ENCODE measurements at regions not wholly inside any gene's neighbourhood (a gene's known extent, or its start where the extent isn't known, plus 50 kb on each side); places are given as distances from the start of the nearest gene placed in this dataset.

DNA sequence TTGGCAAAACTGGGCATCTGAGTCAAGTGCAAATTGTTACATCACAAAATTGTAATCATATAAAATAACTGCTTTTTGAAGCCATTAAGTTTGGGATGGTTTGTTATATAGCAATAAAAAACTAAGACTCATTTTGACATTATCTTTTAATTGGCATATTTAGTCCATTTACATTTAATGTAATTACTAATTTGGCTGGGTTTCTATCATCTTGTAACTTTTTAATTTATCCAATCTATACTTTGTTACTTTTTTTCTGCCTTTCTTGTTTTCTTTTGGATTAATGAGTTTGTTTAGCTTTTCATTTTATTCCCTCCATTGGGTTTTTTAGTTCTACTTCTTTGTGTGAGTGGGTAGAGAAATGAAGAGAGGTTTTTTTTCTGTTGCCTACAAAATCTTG is 76.3 kb downstream of the DRAM2 start:
- ChIA-PET POLR2A (no interaction called here), CTCF (interaction anchor here (1.6 kb wide), 1 partner anchor 33 kb away, joined by 5 read pairs; no protein-coding TSS in a partner anchor)
- TF ChIP-seq EZH2 (IDR thresholded peaks at IDR 0.05; ENCODE audit: borderline replicate concordance, low read depth, low read length, severe bottlenecking) (no peak), POLR2A (IDR thresholded peaks at IDR 0.05; ENCODE audit: low read depth, low read length) (no peak), POLR2AphosphoS5 (IDR thresholded peaks at IDR 0.05; ENCODE audit: insufficient read depth, low read depth, low read length) (no peak), MAX (IDR thresholded peaks at IDR 0.05; ENCODE audit: insufficient read depth, insufficient read length) (no peak)
- TF ChIP-seq, protein P1, sequence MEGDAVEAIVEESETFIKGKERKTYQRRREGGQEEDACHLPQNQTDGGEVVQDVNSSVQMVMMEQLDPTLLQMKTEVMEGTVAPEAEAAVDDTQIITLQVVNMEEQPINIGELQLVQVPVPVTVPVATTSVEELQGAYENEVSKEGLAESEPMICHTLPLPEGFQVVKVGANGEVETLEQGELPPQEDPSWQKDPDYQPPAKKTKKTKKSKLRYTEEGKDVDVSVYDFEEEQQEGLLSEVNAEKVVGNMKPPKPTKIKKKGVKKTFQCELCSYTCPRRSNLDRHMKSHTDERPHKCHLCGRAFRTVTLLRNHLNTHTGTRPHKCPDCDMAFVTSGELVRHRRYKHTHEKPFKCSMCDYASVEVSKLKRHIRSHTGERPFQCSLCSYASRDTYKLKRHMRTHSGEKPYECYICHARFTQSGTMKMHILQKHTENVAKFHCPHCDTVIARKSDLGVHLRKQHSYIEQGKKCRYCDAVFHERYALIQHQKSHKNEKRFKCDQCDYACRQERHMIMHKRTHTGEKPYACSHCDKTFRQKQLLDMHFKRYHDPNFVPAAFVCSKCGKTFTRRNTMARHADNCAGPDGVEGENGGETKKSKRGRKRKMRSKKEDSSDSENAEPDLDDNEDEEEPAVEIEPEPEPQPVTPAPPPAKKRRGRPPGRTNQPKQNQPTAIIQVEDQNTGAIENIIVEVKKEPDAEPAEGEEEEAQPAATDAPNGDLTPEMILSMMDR (IDR thresholded peaks at IDR 0.05; ENCODE audit: extremely low read depth in 1 of 2, insufficient read depth in 1 of 2, low read depth in 1 of 2, low read length in 2 of 2): no peak
- Histone ChIP-seq H3K36me3 (ENCODE audit: control insufficient read depth in 2 of 2, extremely low read depth in 1 of 2, insufficient read depth in 2 of 2, low read length in 2 of 2) (no peaks in the 10 kb centered on the region), H3K4me2 (ENCODE audit: insufficient read depth, low read length) (no peak overlapping the region), H4K20me1 (replicated peaks; ENCODE audit: control insufficient read depth, extremely low read depth, insufficient read depth, low read length) (no peaks in the 10 kb centered on the region), H3K27me3 (ENCODE audit: control insufficient read depth in 2 of 2, insufficient read depth in 2 of 2, low read length in 2 of 2) (no peaks in the 10 kb centered on the region), H3K9ac (replicated peaks; ENCODE audit: extremely low read depth, insufficient read depth, low read length) (no peak overlapping the region), H3K27ac (ENCODE audit: insufficient read depth, low read depth, low read length) (no peak overlapping the region), H3K4me1 (ENCODE audit: control insufficient read depth, extremely low read depth, insufficient read depth, low read length) (no peaks in the 10 kb centered on the region), H3K4me3 (replicated peaks in 1 of 3; ENCODE audit: insufficient read depth in 1 of 3, low read depth in 1 of 3, low read length in 3 of 3) (no peak overlapping the region), H3K9me1 (replicated peaks; ENCODE audit: control insufficient read depth, extremely low read depth, insufficient read depth, low read length) (no peaks in the 10 kb centered on the region), H3K9me3 (replicated peaks; ENCODE audit: control insufficient read depth, insufficient read depth, low read length) (no peaks in the 10 kb centered on the region), H2AFZ (ENCODE audit: low read depth, low read length) (no peak overlapping the region), H3K79me2 (ENCODE audit: control insufficient read depth, insufficient read depth, low read length) (no peaks in the 10 kb centered on the region)
- intact Hi-C loops (cut with micrococcal nuclease) (no loop called here), dilution Hi-C loops (cut with MboI; ENCODE audit: extremely low pct_ligation_motif_present, low sequenced_read_pairs) (no loop called here)
- DNase-seq (ENCODE audit: low read depth, low spot score): no peak
- no TSS peak for BruUV-seq (replicated peaks)
- no peak for FAIRE-seq

- no peak for FAIRE-seq
- Histone ChIP-seq H3K79me2 (ENCODE audit: control insufficient read depth, insufficient read depth, low read length) (no peaks in the 10 kb centered on the region), H4K20me1 (replicated peaks; ENCODE audit: control insufficient read depth, extremely low read depth, insufficient read depth, low read length) (no peaks in the 10 kb centered on the region), H3K9ac (replicated peaks; ENCODE audit: extremely low read depth, insufficient read depth, low read length) (no peak overlapping the region), H3K27me3 (ENCODE audit: control insufficient read depth in 2 of 2, insufficient read depth in 2 of 2, low read length in 2 of 2) (no peaks in the 10 kb centered on the region), H3K36me3 (ENCODE audit: control insufficient read depth in 2 of 2, extremely low read depth in 1 of 2, insufficient read depth in 2 of 2, low read length in 2 of 2) (no peaks in the 10 kb centered on the region), H3K27ac (ENCODE audit: insufficient read depth, low read depth, low read length) (no peak overlapping the region), H3K9me3 (replicated peaks; ENCODE audit: control insufficient read depth, insufficient read depth, low read length) (no peaks in the 10 kb centered on the region), H3K4me1 (ENCODE audit: control insufficient read depth, extremely low read depth, insufficient read depth, low read length) (no peaks in the 10 kb centered on the region), H3K4me2 (ENCODE audit: insufficient read depth, low read length) (no peak overlapping the region), H3K9me1 (replicated peaks; ENCODE audit: control insufficient read depth, extremely low read depth, insufficient read depth, low read length) (no peaks in the 10 kb centered on the region), H2AFZ (ENCODE audit: low read depth, low read length) (no peak overlapping the region), H3K4me3 (replicated peaks in 1 of 3; ENCODE audit: insufficient read depth in 1 of 3, low read depth in 1 of 3, low read length in 3 of 3) (no peak overlapping the region)
- CTCF ChIA-PET: interaction anchor here (1.1 to 1.6 kb wide), 2 partner anchors 9 to 32 kb away, joined by 3 to 5 read pairs; no protein-coding TSS in a partner anchor
- POLR2A ChIA-PET: no interaction called here
- BruUV-seq (replicated peaks): no TSS peak
- intact Hi-C loops (cut with micrococcal nuclease) (no loop called here), dilution Hi-C loops (cut with MboI; ENCODE audit: extremely low pct_ligation_motif_present, low sequenced_read_pairs) (no loop called here)
- TF ChIP-seq MAX (IDR thresholded peaks at IDR 0.05; ENCODE audit: insufficient read depth, insufficient read length) (no peak), EZH2 (IDR thresholded peaks at IDR 0.05; ENCODE audit: borderline replicate concordance, low read depth, low read length, severe bottlenecking) (no peak), POLR2A (IDR thresholded peaks at IDR 0.05; ENCODE audit: low read depth, low read length) (no peak), MYC (IDR thresholded peaks at IDR 0.05; ENCODE audit: low read depth, low read length) (no peak), JUN (IDR thresholded peaks at IDR 0.05; ENCODE audit: borderline replicate concordance, insufficient read depth, insufficient read length, low read depth) (no peak), FOS (IDR thresholded peaks at IDR 0.05; ENCODE audit: borderline replicate concordance, insufficient read depth, low read length) (no peak), GATA2 (IDR thresholded peaks at IDR 0.05; ENCODE audit: insufficient read depth, insufficient read length, low read depth, low read length) (no peak), POLR2AphosphoS5 (IDR thresholded peaks at IDR 0.05; ENCODE audit: insufficient read depth, low read depth, low read length) (no peak)
- TF ChIP-seq, protein P1 (IDR thresholded peaks at IDR 0.05; ENCODE audit: extremely low read depth in 1 of 2, insufficient read depth in 1 of 2, low read depth in 1 of 2, low read length in 2 of 2): no peak
- no peak for DNase-seq (ENCODE audit: low read depth, low spot score)
Observed at GRCh38 chr1:111062624-111063023, 77.3 kb downstream of the DRAM2 start.
